HG02610 (cell line): ENCODE measurements at regions not wholly inside any gene's neighbourhood (a gene's known extent, or its start where the extent isn't known, plus 50 kb on each side); places are given as distances from the start of the nearest gene placed in this dataset.
A peak's percentile ranks its signal among the peaks of the same experiment; 100 is the strongest.
"Not testable (repeated sequence)": the region's sequence is repeated elsewhere in the genome, so short reads cannot be mapped to it uniquely, and the experiment has no call there.

Experiments
- ATAC-seq: cut with Tn5 transposase; IDR thresholded peaks from one replicate; pipeline ENCODE4 v1.9.1; 2021; ENCODE audit warnings: mild to moderate bottlenecking, moderate library complexity; ENCODE audit not compliant: unreplicated experiment

DNA sequence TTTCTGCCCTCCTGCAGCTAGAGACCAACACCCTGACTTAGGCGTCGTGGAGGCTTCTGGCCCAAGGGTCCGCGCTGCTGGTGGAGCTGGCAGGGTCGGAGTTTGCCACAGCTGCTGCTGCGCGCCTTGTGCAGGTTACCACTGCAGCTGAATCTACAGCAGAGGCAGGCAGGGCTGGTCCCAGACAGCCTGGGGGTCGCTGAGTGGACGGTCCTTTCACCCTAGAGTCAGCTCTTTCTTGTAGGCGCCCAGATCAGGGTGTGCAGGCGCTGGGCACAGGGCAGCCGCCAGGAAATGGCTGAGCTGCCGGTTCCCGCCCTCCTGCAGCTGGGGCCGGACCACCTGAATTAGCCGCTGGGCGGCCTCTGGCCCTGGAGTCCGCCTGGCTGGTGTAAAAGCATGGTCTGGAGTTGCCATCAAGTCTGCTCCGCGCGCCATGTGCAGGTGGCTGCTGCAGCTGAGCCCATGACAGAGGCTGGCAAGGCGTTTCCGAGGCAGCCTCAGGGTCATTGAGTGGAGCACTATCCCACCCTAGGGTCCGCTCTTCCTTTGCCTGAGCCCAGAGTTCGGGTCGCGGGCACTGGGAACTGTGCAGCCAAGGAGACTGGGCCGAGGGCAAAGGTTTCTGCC lies 144.3 kb downstream of the CCDC74A start:
- not testable (repeated sequence) for ATAC-seq

DNA sequence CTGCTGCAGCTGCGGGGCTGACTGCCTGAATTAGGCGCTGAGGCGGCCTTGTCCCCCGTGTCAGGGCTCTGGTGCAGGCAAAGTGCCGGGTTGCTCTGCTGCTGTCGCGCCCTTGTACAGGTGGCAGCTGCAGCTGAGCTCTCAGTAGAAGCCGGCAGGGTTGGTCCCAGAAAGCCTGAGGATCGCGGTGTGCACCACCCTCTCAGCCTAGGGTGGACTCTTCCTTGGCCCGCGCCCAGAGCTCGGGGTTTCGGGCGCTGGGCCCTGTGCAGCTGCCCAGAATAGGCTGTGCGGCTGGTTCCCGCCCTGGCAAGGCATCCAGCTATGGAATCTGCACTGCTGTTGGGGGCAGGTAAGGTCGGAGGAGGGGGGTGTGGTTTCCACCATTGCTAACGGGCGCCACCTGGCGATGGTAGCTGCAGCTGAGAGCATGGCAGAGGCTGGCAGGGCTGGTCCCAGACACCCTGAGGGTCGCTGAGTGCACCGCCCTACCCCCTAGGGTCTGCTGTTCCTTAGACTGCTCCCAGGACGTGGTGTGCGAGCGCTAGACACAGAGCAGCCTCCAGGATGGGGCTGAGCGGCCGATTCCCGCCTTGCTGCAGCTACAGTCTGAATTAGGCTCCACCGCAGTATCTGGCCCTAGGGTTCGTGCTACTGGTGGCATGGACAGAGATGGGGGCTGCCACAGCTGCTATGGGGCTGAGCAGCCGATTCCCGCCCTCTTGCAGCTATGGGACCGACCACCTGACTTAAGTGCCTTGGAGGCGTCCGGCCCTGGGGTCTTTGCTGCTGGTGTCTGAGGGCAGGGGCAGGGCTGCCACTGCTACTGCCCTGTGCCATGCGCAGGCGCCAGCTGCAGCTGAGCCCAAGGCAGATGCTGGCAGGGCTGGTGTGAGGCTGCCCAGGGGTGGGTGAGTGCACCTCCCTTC lies 145.0 kb downstream of the CCDC74A start:
- ATAC-seq = peak; percentile 83

DNA sequence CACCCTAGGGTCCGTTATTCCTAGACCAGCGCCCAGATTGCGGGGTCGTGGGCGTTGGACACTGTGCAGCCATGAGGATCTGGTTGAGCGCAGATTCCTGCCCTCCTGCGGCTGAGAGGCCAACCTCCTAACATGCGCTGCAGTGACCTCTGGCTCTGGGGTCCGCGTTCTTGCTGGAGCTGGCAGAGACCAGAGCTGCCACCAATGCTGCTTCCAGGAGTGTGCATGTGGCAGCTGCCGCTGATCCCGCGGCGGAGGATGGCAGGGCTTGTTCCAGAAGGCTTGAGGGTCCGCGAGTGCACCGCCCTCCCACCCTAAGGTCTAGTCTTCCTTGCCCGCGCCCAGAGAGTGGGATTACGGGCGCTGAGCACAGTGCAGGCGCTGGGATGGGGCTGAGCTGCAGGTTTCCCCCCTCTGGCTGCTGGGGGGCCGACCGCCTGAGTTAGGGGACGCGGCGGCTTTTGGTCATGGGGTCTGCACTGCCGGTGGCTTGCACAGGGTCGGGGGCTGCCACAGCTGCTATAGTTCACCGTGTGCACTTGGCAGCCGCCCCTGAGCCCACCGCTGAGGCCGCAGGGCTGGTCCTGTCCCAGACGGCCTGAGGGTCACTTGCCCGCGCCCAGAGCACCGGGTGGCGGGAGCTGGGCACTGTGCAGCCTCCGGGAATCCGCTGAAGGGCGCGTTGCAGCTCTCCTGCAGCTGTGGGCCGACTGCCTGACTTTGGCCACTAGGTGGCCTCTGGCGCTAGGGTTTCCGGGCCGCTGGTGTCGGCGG lies 145.9 kb downstream of the CCDC74A start:
- peak; percentile 95 for ATAC-seq

DNA sequence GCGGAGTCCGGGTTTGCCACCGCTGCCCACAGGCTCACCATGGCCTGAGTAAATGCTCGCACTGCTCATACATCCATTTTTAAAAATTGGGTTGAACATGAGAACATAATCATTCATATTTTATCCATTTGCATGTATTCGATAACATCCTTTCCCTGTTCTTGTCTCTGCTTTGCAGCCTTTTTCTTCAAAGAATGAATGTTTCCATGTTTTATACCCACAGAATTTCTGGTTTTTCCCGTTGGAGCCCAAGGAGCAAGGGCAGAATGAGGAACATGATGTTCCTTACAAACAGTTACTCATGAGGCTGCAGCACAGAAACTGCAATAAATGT lies 146.5 kb downstream of the CCDC74A start:
- ATAC-seq = no peak

DNA sequence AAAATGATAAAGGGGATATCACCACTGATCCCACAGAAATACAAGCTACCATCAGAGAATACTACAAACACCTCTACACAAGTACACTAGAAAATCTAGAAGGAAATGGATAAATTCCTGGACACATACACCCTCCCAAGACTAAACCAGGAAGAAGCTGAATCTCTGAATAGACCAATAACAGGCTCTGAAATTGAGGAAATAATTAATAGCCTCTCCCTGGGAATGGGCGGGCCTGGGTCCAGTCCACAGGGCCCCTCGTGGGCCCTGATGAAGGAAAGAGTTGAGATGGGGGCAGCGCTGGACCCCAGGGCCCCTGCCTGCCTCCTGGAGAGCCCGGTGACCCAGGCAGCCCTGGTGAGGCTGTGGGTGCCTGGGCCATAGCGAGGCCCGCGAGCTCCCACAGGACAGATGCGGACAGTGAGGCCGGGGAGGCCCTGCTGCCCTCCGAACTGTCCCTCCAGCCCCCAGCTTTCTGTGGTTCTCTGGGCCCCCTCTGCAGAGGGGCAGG lies 154.0 kb downstream of the CCDC74A start:
- peak; percentile 11 for ATAC-seq

DNA sequence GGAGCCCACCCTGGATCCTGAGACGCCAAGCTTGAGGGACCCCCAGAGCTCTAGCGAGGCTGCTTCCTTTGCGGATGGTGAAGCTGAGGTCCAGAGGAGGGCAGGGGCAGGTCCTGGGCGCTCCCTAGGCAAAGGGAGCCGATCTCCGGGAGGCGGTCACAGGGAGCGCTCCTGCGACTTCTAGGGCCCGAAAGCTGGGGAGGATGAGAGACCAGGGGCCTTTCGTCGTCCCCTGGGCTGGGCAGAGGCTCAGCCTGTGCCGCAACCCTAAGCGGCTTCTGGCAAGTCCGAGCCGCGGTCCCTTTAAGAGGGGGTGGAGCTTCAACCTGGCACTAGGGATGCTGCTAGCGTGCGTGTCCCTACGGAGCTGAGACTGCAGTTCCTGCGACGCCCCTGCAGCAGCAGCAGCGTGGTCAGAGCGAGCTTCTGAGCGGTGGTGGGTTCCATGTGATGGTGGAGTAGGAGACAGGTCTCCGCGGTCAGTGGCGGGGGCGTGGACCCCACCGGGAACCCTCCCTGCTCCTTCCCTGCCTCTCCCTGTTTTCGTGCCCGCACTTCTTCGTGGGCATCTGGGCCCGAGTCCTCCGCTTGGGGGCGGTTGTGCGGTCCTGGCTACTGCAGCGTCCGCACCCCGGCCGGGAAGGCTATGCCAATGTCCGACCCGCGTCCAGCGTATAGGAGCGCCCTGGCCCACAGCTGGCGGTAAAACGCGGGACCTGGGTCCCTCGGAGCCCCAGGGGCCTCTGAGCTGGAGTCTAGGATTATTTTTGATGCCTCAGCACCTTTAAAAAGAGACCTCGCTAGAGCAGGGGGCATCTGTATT lies 154.6 kb downstream of the CCDC74A start:
- peak; percentile 98 for ATAC-seq

DNA sequence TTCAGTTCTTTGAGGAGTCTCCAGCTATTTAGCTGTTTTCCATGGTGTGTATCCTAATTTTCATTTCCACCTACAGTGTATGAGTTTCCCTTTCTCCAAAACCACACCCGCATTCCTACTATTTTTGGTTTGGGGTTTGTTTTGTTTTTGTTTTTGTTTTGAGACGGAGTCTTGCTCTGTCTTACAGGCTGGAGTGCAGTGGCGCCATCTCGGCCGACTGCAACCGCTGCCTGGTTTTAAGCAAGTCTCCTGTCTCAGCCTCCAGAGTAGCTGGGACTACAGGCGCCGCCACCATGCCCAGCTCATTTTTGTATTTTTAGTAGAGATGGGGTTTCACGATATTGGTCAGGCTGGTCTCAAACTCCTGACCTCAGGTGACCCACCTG lies 155.2 kb downstream of the CCDC74A start:
- peak; percentile 23 for ATAC-seq

DNA sequence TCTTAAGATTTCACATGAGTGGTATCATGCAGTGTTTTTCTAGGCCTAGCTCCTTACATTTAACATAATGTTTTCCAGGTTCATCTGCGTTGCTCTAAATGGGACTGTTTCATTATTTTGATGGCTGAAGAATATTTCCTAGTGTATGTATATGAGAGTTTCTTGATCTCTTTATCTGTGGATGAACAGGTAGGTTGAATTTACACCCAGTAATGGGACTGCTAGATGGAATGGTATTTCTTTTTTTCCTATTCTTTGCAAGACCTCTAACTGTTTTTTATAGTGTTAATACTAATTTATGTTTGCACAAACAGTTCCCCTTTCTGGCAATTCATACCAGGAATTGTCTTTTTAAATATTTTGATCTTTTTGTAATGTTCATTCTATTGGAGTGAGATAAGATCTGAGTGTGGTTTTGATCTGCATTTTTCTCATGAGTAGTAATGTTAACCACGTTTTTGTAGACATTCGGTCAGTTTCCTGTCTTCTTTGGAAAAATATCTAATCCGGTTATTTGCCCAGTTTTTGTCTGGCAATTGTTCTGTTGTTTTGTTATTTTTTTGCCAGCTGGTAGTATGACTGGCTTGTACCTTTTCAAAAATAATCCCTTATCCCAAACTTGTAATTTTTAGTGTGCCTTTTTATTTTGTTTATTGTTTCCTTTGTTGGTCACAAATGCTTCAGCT lies 157.1 kb downstream of the CCDC74A start:
- not testable (repeated sequence) for ATAC-seq

DNA sequence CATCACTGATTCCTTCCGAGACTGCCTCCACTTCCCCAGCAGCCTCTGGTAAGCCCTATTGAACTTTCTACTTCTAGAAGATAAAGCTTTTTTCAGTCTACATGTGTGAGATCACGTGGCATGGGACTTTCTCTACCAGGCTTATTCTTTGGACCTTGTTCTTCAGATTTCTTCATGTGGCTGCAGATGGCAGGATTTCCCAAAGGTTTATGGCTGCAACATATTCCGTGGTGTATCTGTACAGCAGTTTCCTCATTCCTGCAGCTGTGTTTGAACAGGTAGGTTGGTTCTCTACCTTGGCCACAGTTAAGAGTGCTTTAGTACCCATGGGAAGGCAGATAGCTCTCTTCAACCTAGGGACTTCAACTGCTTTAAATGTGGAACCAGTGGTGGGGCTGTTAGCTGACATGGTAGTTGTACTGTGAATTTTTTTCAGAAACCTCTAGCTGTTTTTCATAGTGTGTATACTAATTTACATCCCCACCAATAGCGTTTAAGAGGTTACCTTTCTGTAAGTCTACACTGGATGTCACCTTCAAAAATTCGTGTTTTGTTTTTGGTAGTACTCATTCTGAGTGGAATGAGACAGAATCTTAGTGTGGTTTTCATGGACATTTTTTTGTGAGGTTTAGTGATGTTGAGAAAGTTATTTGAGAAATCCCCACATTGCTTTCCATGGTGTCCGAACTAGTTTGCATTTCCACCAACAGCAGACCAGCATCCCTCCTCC lies 158.6 kb downstream of the CCDC74A start:
- ATAC-seq = peak; percentile 29

DNA sequence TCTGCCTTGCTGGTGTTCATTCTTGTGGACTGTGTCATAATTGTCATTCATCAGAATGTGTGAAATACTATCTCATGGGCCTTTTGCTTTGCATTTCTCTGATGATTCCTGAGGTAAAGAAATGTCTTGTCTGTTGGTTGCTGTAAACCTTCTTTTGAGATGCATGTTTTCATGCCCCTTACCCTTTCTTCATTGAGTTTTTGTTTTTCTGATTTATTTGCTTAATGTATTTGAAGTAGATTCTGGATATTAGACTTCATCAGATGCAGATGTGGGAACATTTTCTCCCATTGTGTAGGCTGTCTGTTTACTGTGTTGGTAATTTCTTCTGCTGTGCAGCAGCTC lies 159.2 kb downstream of the CCDC74A start:
- not testable (repeated sequence) for ATAC-seq

DNA sequence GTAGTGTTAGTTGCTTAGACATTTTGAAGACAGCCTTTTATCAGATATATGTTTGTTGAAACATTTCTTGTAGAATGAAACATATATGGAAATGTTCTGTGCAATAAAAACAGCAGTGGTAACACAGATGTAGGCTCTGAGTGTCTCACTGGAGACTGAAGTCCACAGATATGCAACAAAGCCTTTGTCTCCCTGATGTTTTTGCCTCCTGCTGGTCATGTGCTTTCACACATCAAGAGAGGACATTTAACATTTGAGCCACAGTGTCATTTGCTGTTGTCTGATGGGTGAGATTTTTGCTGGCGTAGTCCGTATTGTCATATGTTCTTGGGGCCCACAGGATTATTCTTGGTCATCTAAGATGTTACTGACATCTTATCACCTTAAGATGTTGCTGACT lies 161.4 kb downstream of the CCDC74A start:
- ATAC-seq = not testable (repeated sequence)

DNA sequence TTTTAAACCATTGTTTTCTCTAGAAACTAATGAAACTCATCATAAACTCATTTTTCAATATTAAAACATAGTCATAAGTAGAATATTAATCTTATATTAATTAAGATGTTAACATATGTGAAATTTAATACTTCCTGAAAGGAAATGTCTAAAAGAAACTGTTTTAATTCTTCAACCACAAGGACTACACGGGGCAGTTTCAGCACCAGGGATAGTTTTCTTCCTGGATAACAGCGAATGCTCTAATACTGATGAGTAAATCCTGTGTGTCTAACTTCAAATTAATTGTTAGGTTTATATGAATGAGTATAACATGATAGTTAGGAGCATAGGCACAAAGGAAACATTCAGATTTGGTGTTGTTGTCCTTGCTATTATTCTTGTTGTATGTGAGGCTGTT lies 183.6 kb downstream of the CCDC74A start:
- ATAC-seq = not testable (repeated sequence)

DNA sequence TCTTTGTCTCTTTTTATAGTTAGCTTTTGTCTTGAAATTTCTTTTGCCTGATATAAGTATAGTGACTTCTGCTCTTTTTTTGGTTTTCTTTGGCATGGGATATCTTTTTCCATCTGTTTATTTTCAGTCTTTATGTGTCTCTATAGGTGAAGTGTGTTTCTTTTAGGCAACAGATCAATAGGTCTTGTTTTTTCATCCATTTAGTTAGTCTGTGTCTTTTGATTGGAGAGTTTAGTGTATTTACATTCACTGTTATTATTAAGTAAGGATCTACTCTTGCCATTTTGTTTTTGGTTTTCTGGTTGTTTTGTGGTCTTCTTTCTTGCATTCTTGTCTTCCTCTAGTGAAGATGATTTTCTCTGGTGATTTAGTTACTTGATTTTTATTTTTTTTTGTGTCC lies 190.2 kb downstream of the CCDC74A start:
- ATAC-seq = not testable (repeated sequence)

DNA sequence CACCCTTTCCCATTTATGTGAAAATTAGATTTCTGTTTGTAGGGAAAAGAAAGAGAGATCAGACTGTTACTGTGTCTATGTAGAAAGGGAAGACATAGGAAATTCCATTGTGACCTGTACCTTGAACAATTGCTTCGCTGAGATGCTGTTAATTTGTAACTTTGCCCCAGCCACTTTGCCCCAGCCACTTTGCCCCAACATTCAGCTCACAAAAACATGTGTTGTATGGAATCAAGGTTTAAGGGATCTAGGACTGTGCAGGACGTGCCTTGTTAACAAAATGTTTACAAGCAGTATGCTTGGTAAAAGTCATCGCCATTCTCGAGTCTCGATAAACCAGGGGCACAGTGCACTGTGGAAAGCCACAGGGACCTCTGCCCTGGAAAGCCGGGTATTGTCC lies 193.5 kb downstream of the CCDC74A start:
- not testable (repeated sequence) for ATAC-seq

DNA sequence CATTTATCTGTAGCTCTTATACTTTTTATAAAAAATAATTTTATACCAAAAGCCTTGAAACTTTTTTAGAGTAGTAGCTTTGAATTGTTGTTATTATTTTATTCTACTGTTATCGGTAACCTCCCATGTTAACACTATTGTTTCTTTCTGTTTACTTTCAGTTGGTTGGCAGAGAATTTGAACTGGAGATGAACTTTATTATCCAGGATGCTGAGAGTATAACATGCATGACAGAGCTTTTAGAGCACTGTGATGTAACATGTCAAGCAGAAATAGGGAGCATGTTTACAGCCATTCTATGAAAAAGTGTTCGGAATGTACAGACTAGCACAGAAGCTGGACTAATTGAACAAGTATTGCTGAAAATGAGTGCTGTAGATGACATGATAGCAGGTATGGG lies 194.6 kb downstream of the CCDC74A start:
- not testable (repeated sequence) for ATAC-seq

DNA sequence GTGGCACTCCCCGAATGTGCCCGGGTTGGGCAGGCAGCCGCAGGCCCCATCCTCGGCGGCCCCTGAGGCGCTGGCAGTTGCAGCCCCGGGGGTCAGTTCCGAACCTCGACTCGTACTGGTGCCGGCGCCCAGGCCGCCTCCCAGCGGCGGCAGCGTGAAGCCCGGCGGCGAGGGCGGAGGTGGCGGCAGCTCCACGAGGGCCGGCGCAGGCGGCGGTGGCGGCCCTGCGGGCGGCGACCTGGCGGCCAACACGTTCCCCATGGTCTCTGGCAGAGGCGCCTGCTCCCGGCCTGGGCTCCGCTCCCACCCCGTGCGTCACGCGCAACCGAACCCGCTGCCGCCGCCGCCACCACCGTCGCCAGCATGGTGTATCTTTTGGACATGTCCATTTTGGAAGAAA lies 196.3 kb downstream of the CCDC74A start:
- ATAC-seq = no peak

DNA sequence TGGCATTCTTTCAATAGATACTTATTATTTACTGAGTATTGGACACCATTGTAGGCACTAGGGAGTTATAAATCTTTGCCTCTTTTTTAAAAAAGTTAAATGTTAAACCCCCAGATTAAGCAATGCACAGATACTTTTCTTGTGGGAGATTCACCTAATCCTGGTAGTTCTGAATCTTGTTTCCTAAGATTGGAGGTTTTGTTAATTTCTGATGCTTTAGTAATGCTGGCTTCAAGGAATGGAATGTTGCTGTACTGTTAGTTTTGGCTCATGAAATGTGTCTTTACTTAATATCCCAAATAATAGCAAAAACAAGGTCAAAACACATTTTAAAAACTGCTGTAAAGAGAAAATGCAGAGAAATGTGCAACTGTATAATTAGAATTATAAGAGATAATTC lies 200.8 kb downstream of the CCDC74A start:
- not testable (repeated sequence) for ATAC-seq

DNA sequence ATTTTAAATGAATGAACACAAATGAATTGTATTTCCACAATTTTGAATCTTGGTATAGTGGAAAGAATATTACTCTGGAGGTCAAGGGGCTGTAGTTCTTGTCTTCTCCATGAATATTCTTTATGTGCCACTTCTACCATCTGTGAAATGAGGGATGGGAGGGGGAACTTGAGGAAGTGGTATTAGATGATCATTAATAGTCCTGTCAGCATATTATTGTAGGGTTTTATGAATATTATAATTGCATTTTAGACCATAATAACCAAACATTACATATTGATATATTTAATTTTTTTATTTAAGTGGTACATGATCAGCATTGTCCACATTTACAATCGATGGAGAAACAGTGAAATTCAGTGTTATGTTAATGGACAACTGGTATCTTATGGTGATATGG lies 205.8 kb downstream of the CCDC74A start:
- ATAC-seq = not testable (repeated sequence)

DNA sequence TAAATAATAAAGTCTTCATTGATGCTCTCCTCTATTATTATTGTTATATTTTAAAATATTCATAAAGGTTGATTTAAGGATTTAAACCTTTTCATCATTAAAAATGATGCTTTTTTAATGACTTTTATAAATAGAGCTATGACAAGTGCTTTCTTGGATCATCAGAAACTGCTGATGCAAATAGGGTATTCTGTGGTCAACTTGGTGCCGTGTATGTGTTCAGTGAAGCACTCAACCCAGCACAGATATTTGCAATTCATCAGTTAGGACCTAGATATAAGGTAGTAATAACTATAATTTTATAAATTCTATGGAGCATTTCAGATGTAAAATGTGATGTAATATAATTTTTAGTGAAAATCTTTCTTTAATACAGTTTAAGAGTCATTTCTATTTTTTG lies 208.7 kb downstream of the CCDC74A start:
- ATAC-seq = peak; percentile 97
